HEK293T (cell line): ENCODE measurements at regions not wholly inside any gene's neighbourhood (a gene's known extent, or its start where the extent isn't known, plus 50 kb on each side); places are given as distances from the start of the nearest gene placed in this dataset.

ENCODE experiments used
- ARNT ChIP-seq: fragments of 450-650 bp; IDR thresholded peaks from 2 replicates; pipeline ENCODE4 v1.6.1; 2017; ENCODE audit warnings: mild to moderate bottlenecking
- BHLHE40 ChIP-seq: fragments of 450-650 bp; IDR thresholded peaks from 2 replicates; pipeline ENCODE4 v1.6.1; 2016; ENCODE audit warnings: mild to moderate bottlenecking, moderate library complexity, borderline replicate concordance
- CTBP1 ChIP-seq: fragments of 450-650 bp; IDR thresholded peaks from 2 replicates; pipeline ENCODE4 v1.6.1; 2016; ENCODE audit warnings: borderline replicate concordance
- ELF4 ChIP-seq: fragments of 450-650 bp; IDR thresholded peaks from 2 replicates; pipeline ENCODE4 v1.6.1; 2017; ENCODE audit warnings: antibody characterized with exemption
- FOXA1 ChIP-seq: fragments of 450-650 bp; IDR thresholded peaks from 2 replicates; pipeline ENCODE4 v1.6.1; 2016; ENCODE audit warnings: mild to moderate bottlenecking
- FOXK2 ChIP-seq: fragments of 450-650 bp; IDR thresholded peaks from 2 replicates; pipeline ENCODE4 v1.6.1; 2016; ENCODE audit warnings: mild to moderate bottlenecking
- FOXM1 ChIP-seq: fragments of 450-650 bp; IDR thresholded peaks from 2 replicates; pipeline ENCODE4 v1.6.1; 2017; ENCODE audit warnings: mild to moderate bottlenecking, borderline replicate concordance
- NFRKB ChIP-seq: fragments of 450-650 bp; IDR thresholded peaks from 2 replicates; pipeline ENCODE4 v1.6.1; 2016; ENCODE audit warnings: mild to moderate bottlenecking, moderate library complexity
- SP1 ChIP-seq: fragments of 450-650 bp; IDR thresholded peaks from 2 replicates; pipeline ENCODE4 v1.6.1; 2017
- SUZ12 ChIP-seq: fragments of 450-650 bp; IDR thresholded peaks from 2 replicates; pipeline ENCODE4 v1.6.1; 2016; ENCODE audit warnings: mild to moderate bottlenecking
- TARDBP ChIP-seq: fragments of 450-650 bp; IDR thresholded peaks from 2 replicates; pipeline ENCODE4 v1.6.1; 2016

GRCh38 chr2:104936527-104936926 is 82.6 kb downstream of the POU3F3 start:
- TF ChIP-seq FOXM1 (no peak), ARNT (no peak), SP1 (no peak), FOXK2 (no peak), FOXA1 (no peak), CTBP1 (no peak), ELF4 (no peak), BHLHE40 (no peak), NFRKB (no peak), SUZ12 (no peak), TARDBP (no peak)
